ENCODE measurements at regions not wholly inside any gene's neighbourhood (a gene's known extent, or its start where the extent isn't known, plus 50 kb on each side); places are given as distances from the start of the nearest gene placed in this dataset.

GRCh38 chr11:104661901-104662300 is 236.4 kb downstream of the CASP12 start:
- TF ChIP-seq CTCF (IDR thresholded peaks at IDR 0.05) (no peak), POLR2A (IDR thresholded peaks at IDR 0.05) (no peak), POLR2AphosphoS5 (IDR thresholded peaks at IDR 0.05) (no peak)
